B cell (primary cell): ENCODE measurements at regions not wholly inside any gene's neighbourhood (a gene's known extent, or its start where the extent isn't known, plus 50 kb on each side); places are given as distances from the start of the nearest gene placed in this dataset.

ENCODE experiments used
- CTCF ChIP-seq: fragments of 200-600 bp; IDR thresholded peaks from one replicate; pipeline ENCODE4 v1.8.0; 2022; ENCODE audit warnings: antibody characterized with exemption, mild to moderate bottlenecking
- EZH2 ChIP-seq: IDR thresholded peaks from 2 replicates; pipeline ENCODE4 v1.6.1; 2012; ENCODE audit warnings: borderline replicate concordance, low read depth, mild to moderate bottlenecking, moderate library complexity, low read length; ENCODE audit not compliant: insufficient read depth, poor library complexity, severe bottlenecking

DNA sequence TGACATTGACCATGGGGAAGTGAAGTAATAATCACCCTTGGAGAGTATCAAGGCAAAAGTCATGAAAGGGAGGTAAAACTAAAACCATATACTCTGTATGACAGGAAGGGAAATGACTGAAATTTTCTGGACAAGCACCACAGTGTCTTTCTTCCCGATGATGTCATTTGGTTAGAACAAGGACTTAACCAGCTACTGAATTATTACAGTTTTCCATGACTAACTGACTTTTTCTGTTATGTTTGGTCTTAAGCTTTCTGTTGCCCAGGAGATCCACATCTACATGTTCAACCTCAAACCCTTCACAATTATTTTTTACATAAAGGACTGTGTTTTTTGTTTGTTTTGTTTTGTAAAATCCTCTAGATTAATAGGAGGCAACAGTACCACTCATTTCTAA lies 191.9 kb upstream of the IL12A start:
- TF ChIP-seq CTCF (no peak), EZH2 (no peak)
